Mucosa of descending colon (tissue), 3 donors: ENCODE measurements at regions not wholly inside any gene's neighbourhood (a gene's known extent, or its start where the extent isn't known, plus 50 kb on each side); places are given as distances from the start of the nearest gene placed in this dataset.

Source experiments
- ATAC-seq: fragments of 200-7000 bp; cut with Tn5 transposase; one replicate; pipeline ENCODE4 v1.9.1; 2020; ENCODE audit warnings: mild to moderate bottlenecking, moderate library complexity
- DNase-seq, 3 donors: peaks; one replicate each; pipeline ENCODE4 v3.0.0-alpha.2; 2020
- H3K36me3 ChIP-seq: fragments of 200-600 bp; one replicate; pipeline ENCODE4 v1.8.0; 2021; ENCODE audit warnings: low read depth, mild to moderate bottlenecking
- H3K4me1 ChIP-seq: fragments of 200-600 bp; one replicate; pipeline ENCODE4 v1.8.0; 2021; ENCODE audit warnings: low read depth, mild to moderate bottlenecking
- H3K4me3 ChIP-seq: fragments of 200-600 bp; one replicate; pipeline ENCODE4 v1.8.0; 2021; ENCODE audit warnings: mild to moderate bottlenecking
- H3K9me3 ChIP-seq: fragments of 200-600 bp; one replicate; pipeline ENCODE4 v1.8.0; 2021; ENCODE audit warnings: mild to moderate bottlenecking
- intact Hi-C, 2 donors: fragments of 100-400 bp; cut with DNase I in 1 of 2; cut with micrococcal nuclease in 1 of 2; formaldehyde crosslinking; loops; one replicate each; pipeline versions ENCODE4 v1.11.0 to v1.11.1; 2022; cut with DNase I, micrococcal nuclease
- TF ChIP-seq, protein P1 (sequence below): fragments of 200-600 bp; IDR thresholded peaks from one replicate; pipeline ENCODE4 v1.8.0; 2022; ENCODE audit warnings: antibody characterized with exemption, mild to moderate bottlenecking
- donor health status: DM: no; HTN: no; CAD: no; lungs with moderate emphysema.
- donor health status: DM: no; HTN: no; CAD: no.
- donor health status: DM: no; HTN: yes; CAD: no.

DNA sequence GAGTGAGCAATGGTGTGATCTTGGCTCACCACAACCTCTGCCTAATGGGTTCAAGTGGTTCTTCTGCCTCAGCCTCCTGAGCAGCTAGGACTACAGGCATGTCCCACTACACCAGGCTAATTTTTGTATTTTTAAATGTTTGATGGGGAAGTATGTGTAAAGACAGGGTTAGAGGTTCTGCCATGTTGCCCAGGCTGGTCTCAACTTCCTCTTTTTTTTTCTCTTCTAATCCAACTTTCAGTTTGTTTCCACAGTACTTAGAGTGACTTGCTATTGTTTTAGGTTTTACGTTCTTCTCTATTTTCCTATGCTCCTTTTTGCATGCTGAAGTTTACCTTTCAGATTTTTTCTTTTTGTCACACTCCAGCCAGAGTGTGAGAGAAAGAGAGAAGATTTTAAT is 1433.0 kb downstream of the UQCRFS1 start:
- Histone ChIP-seq H3K9me3 (peaks cover 20% of the 10 kb centered on the region), H3K36me3 (no peaks in the 10 kb centered on the region), H3K4me1 (no peaks in the 10 kb centered on the region), H3K4me3 (no peak overlapping the region)
- DNase-seq (no peak), ATAC-seq (no peak)
- TF ChIP-seq, protein P1, sequence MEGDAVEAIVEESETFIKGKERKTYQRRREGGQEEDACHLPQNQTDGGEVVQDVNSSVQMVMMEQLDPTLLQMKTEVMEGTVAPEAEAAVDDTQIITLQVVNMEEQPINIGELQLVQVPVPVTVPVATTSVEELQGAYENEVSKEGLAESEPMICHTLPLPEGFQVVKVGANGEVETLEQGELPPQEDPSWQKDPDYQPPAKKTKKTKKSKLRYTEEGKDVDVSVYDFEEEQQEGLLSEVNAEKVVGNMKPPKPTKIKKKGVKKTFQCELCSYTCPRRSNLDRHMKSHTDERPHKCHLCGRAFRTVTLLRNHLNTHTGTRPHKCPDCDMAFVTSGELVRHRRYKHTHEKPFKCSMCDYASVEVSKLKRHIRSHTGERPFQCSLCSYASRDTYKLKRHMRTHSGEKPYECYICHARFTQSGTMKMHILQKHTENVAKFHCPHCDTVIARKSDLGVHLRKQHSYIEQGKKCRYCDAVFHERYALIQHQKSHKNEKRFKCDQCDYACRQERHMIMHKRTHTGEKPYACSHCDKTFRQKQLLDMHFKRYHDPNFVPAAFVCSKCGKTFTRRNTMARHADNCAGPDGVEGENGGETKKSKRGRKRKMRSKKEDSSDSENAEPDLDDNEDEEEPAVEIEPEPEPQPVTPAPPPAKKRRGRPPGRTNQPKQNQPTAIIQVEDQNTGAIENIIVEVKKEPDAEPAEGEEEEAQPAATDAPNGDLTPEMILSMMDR = no peak
- intact Hi-C loops = no loop called here

DNA sequence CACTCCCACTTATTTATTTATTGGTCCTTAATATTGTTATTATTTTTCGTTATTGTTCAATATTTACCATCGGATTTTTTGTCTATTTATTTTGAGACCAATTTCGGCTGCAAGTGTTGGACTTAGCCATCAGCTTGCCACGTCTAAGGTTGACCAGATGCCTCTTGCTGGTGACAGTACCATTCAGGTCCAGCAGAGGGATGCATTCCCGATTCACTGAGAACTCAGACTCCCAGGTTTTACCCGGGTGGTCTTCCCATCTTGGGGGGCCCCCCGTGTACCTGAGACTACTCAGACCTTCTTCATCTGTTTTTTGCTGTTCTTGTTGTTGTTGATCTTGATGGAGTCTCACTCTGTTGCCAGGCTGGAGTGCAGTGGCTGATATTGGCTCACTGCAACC is 1435.2 kb downstream of the UQCRFS1 start:
- no peak for ATAC-seq
- no peak overlapping the region for H3K4me3 ChIP-seq
- no peaks in the 10 kb centered on the region for H3K36me3 ChIP-seq
- H3K4me1 ChIP-seq = no peaks in the 10 kb centered on the region
- TF ChIP-seq, protein P1 = no peak
- DNase-seq = no peak
- peaks cover 41% of the 10 kb centered on the region for H3K9me3 ChIP-seq
- intact Hi-C loops = no loop called here

DNA sequence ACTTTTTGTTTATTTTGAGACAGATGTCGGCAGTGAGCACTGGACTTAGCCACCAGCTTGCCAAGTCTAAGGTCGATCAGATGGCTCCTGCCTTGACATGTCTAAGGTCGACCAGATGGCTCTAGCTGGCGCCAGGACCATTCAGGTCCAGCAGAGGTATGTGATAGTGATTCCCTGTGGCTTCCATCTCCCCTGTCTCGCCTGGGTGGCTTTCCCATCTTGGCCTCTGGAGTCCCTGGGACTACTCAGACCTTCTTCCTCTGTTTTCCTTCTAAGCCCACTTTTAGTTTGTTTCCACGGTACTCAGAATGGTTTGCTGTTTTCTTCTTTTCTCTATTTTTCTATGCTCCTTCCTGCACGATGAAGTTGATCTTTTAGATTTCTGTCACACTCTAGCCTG is 1435.7 kb downstream of the UQCRFS1 start:
- Histone ChIP-seq H3K36me3 (no peaks in the 10 kb centered on the region), H3K4me1 (no peaks in the 10 kb centered on the region), H3K4me3 (no peak overlapping the region), H3K9me3 (peaks cover 46% of the 10 kb centered on the region)
- no peak for ATAC-seq
- no peak for DNase-seq
- intact Hi-C loops = no loop called here
- TF ChIP-seq, protein P1 = no peak

DNA sequence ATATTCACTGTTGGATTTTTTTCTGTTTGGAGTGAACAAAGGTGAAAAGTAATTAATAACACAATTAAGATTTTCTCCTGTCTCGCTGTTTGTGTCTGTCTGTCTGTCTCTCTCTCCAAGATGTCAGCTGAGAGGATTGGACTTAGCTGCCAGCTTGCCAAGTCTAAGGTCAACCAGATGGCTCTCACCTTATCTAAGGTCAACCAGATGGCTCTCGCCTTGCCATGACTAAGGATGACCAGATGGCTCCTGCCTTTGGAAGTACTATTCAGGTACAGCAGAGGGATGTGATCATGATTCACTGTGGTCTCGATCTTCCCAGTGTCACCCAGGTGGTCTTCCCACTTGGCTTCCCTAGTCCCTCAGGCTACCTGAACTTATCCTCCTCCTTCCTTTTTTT is 1436.4 kb downstream of the UQCRFS1 start:
- H3K36me3 ChIP-seq = no peaks in the 10 kb centered on the region
- H3K9me3 ChIP-seq = peaks cover 53% of the 10 kb centered on the region
- H3K4me3 ChIP-seq = no peak overlapping the region
- intact Hi-C loops = no loop called here
- no peaks in the 10 kb centered on the region for H3K4me1 ChIP-seq
- ATAC-seq (no peak), DNase-seq (no peak)
- TF ChIP-seq, protein P1 = no peak

DNA sequence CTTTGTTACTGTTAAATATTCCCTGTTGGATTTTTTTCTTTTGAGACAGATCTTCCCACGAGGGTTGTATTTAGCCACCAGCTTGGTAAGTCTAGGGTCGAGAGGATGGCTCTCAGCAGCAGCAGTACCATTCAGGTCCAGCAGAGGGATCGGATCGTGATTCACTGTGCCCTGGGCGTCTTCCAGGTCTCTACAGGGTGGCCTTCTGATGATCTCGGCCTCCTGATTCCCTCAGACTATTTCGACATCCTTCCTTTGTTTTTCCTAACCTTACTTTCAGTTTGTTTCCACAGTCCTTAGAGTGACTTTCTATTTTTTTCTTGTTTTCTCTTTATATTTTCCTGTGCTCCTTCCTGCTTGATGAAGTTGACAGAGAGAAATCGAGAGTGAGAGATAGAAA is 1436.9 kb downstream of the UQCRFS1 start:
- Histone ChIP-seq H3K36me3 (no peaks in the 10 kb centered on the region), H3K9me3 (peaks cover 58% of the 10 kb centered on the region), H3K4me3 (no peak overlapping the region), H3K4me1 (no peaks in the 10 kb centered on the region)
- intact Hi-C loops = no loop called here
- ATAC-seq (no peak), DNase-seq (no peak)
- TF ChIP-seq, protein P1 = no peak

DNA sequence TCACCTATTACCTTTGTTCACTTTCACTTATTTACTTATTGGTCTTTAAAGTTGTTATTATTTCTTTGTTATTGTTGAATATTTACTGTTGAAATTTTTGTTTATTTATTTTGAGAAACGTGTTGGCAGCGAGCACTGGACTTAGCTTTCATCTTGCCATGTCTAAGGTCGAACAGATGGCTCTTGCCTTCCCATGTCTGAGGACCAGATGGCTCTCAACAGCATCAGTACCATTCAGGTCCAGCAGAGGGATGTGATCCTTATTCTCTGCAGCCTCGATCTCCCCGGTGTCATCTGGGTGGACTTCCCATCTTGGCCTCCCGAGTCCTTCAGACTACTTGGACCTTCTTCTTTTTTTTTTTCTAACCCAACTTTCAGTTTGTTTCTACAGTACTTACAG is 1437.6 kb downstream of the UQCRFS1 start:
- DNase-seq = no peak
- Histone ChIP-seq H3K36me3 (no peaks in the 10 kb centered on the region), H3K4me1 (no peaks in the 10 kb centered on the region), H3K4me3 (no peak overlapping the region), H3K9me3 (peaks cover 65% of the 10 kb centered on the region)
- intact Hi-C loops = no loop called here
- no peak for ATAC-seq
- TF ChIP-seq, protein P1 = no peak
